Tibial nerve (tissue), 4 donors: ENCODE measurements at regions not wholly inside any gene's neighbourhood (a gene's known extent, or its start where the extent isn't known, plus 50 kb on each side); places are given as distances from the start of the nearest gene placed in this dataset.
"Not testable (repeated sequence)": the region's sequence is repeated elsewhere in the genome, so short reads cannot be mapped to it uniquely, and the experiment has no call there.

Experiments used
- DNase-seq, 2 donors: peaks; one replicate each; pipeline ENCODE4 v3.0.0-alpha.2; 2019; ENCODE audit warnings: low spot score in 2 of 2
- H3K27ac ChIP-seq, 4 donors: fragments of 200-600 bp; sonication (generic) in 3 of 4; one replicate each; pipeline ENCODE4 v1.5.1; 2017 to 2019; ENCODE audit warnings: mild to moderate bottlenecking in 1 of 4
- H3K27me3 ChIP-seq, 2 donors: fragments of 200-600 bp; sonication (generic) in 1 of 2; one replicate each; pipeline versions ENCODE4 v1.5.1 to v1.6.0; 2017 to 2019
- H3K36me3 ChIP-seq, 3 donors: fragments of 200-600 bp; sonication (generic); one replicate each; pipeline ENCODE4 v1.5.1; 2018 to 2019
- H3K4me1 ChIP-seq, 4 donors: fragments of 200-600 bp; sonication (generic) in 3 of 4; one replicate each; pipeline ENCODE4 v1.5.1; 2017 to 2019
- H3K4me3 ChIP-seq, 4 donors: fragments of 200-600 bp; sonication (generic) in 3 of 4; one replicate each; pipeline ENCODE4 v1.5.1; 2017 to 2019; ENCODE audit warnings: mild to moderate bottlenecking in 1 of 4, moderate library complexity in 1 of 4
- H3K9me3 ChIP-seq, 4 donors: fragments of 200-600 bp; sonication (generic) in 3 of 4; one replicate each; pipeline ENCODE4 v1.5.1; 2017 to 2019
- EP300 ChIP-seq, 2 donors: sonication (generic); formaldehyde crosslinking; IDR thresholded peaks; one replicate each; pipeline ENCODE4 v1.6.1; 2017; ENCODE audit warnings: antibody characterized with exemption in 2 of 2, mild to moderate bottlenecking in 1 of 2
- POLR2A ChIP-seq, 2 donors: fragments of 450-650 bp; IDR thresholded peaks; one replicate each; pipeline ENCODE4 v1.6.1; 2017; ENCODE audit warnings: antibody characterized with exemption in 2 of 2, mild to moderate bottlenecking in 2 of 2, moderate library complexity in 2 of 2
- WGBS, 2 donors: methylation state at CpG; one replicate each; pipeline ENCODE4 v1.1.5; 2018; 5-methylcytosine and 5-hydroxymethylcytosine counted together
- TF ChIP-seq, protein P1 (sequence below), 5 experiments: fragments of 200-600 bp in 3 of 5; fragments of 450-650 bp in 2 of 5; sonication (generic) in 3 of 5; IDR thresholded peaks; one replicate each; pipeline ENCODE4 v1.5.1; 2016 to 2019; ENCODE audit warnings: antibody characterized with exemption in 5 of 5, mild to moderate bottlenecking in 3 of 5, moderate library complexity in 2 of 5

DNA sequence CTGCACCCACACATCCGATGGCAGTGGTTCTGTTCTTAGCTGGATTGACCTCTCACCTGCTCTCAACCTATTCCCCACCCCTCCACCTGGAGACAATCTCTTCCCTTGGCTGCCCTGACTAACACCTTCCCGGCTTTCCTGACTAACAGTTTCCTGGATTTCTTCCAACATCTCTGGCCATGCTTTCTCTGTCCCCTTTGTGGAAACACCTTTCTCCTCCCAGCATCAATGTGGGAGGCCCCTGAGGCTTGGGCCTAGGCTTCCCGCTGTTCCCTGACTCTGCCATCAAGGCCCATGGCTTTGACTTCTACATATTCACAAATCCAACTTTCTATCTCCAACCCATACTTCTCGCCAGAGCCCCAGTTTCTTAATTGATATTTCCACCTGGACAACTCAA, 142.8 kb upstream of the ATP2B2 start:
- Histone ChIP-seq H3K4me3 (no peak overlapping the region), H3K9me3 (peaks cover 0 to 14% (median 0%) of the 10 kb centered on the region in 4 donors), H3K4me1 (no peaks in the 10 kb centered on the region), H3K27ac (no peak overlapping the region), H3K36me3 (no peaks in the 10 kb centered on the region), H3K27me3 (no peaks in the 10 kb centered on the region)
- TF ChIP-seq POLR2A (IDR thresholded peaks at IDR 0.05) (no peak), EP300 (IDR thresholded peaks at IDR 0.05) (no peak)
- TF ChIP-seq, protein P1, sequence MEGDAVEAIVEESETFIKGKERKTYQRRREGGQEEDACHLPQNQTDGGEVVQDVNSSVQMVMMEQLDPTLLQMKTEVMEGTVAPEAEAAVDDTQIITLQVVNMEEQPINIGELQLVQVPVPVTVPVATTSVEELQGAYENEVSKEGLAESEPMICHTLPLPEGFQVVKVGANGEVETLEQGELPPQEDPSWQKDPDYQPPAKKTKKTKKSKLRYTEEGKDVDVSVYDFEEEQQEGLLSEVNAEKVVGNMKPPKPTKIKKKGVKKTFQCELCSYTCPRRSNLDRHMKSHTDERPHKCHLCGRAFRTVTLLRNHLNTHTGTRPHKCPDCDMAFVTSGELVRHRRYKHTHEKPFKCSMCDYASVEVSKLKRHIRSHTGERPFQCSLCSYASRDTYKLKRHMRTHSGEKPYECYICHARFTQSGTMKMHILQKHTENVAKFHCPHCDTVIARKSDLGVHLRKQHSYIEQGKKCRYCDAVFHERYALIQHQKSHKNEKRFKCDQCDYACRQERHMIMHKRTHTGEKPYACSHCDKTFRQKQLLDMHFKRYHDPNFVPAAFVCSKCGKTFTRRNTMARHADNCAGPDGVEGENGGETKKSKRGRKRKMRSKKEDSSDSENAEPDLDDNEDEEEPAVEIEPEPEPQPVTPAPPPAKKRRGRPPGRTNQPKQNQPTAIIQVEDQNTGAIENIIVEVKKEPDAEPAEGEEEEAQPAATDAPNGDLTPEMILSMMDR (IDR thresholded peaks at IDR 0.05), result no peak
- DNase-seq, result no peak
- WGBS, 2 donors, result 63 to 85% methylated on average over 4 of the region's 4 CpGs

DNA sequence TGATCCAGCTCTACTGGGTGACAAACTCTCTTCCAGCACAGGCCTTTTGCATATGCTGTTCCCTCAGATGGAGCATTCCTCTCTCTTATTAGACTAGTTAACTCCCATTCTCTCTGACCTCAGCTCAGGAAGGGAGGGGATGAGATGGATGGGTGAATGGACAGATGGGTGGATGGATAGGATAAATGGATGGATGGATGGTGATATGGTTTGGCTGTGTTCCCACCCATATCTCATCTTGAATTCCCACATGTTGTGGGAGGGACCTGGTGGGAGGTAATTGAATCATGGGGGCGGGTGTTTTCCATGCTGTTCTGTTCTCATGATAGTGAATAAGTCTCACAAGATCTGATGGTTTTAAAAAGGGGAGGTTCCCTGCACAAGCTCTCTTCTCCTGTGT, 144.1 kb upstream of the ATP2B2 start:
- not testable (repeated sequence) for H3K4me3 ChIP-seq, H3K27me3 ChIP-seq, H3K4me1 ChIP-seq, DNase-seq, H3K27ac ChIP-seq, H3K36me3 ChIP-seq
- WGBS, 2 donors, result 0 to 68% methylated on average over 1 of the region's 1 CpG
- peaks cover 0 to 14% (median 0%) of the 10 kb centered on the region in 4 donors for H3K9me3 ChIP-seq

DNA sequence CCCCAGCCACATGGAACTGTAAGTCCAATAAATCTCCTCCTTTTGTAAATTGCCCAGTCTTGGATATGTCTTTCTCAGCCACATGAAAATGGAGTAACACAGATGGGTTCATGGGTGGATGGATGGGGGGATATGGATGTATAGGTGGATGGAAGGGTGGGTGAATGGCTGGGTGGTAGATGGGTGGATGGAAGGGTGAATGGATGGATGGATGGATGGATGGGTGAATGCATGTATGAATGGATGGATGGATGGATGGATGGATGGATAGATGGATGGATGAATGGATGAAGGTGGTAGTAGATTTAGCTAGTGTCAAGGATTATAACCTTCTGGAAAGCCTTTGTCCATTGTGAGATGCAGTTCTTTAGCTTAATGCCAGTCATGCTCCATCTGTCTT, 146.1 kb upstream of the ATP2B2 start:
- peaks cover 0 to 14% (median 0%) of the 10 kb centered on the region in 4 donors for H3K9me3 ChIP-seq
- H3K4me1 ChIP-seq, result no peaks in the 10 kb centered on the region
- no peak overlapping the region for H3K27ac ChIP-seq
- no peaks in the 10 kb centered on the region for H3K27me3 ChIP-seq
- no peak overlapping the region for H3K4me3 ChIP-seq
- TF ChIP-seq EP300 (IDR thresholded peaks at IDR 0.05) (no peak), POLR2A (IDR thresholded peaks at IDR 0.05) (no peak)
- TF ChIP-seq, protein P1 (IDR thresholded peaks at IDR 0.05), result no peak
- DNase-seq, result no peak
- H3K36me3 ChIP-seq, result no peaks in the 10 kb centered on the region

DNA sequence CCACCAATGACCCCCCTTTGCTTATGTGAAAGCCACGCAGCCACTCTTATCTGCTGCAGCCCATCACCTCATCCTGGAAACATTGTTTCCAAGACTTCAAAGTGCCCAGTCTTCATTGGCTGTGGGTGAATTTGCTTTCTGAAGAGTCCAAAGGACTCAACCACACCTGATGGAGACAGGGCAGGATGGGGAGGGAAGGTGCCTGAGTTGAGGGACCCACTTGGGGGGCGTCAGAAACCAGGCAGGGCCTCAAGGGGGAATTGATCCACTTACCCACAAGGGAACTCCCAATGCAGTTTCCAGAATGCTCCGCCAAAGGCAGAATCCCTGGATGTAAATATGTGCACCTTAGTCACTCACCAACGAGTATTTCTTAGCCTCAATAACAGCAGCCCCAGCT, 147.9 kb upstream of the ATP2B2 start:
- H3K9me3 ChIP-seq, result peaks cover 0 to 14% (median 0%) of the 10 kb centered on the region in 4 donors
- no peak overlapping the region for H3K27ac ChIP-seq
- 74 to 78% methylated on average over 4 of the region's 4 CpGs for WGBS, 2 donors
- TF ChIP-seq, protein P1 (IDR thresholded peaks at IDR 0.05), result no peak
- TF ChIP-seq POLR2A (IDR thresholded peaks at IDR 0.05) (no peak), EP300 (IDR thresholded peaks at IDR 0.05) (no peak)
- no peak overlapping the region for H3K4me3 ChIP-seq
- H3K4me1 ChIP-seq, result no peaks in the 10 kb centered on the region
- no peaks in the 10 kb centered on the region for H3K27me3 ChIP-seq
- no peaks in the 10 kb centered on the region for H3K36me3 ChIP-seq
- DNase-seq, result no peak

DNA sequence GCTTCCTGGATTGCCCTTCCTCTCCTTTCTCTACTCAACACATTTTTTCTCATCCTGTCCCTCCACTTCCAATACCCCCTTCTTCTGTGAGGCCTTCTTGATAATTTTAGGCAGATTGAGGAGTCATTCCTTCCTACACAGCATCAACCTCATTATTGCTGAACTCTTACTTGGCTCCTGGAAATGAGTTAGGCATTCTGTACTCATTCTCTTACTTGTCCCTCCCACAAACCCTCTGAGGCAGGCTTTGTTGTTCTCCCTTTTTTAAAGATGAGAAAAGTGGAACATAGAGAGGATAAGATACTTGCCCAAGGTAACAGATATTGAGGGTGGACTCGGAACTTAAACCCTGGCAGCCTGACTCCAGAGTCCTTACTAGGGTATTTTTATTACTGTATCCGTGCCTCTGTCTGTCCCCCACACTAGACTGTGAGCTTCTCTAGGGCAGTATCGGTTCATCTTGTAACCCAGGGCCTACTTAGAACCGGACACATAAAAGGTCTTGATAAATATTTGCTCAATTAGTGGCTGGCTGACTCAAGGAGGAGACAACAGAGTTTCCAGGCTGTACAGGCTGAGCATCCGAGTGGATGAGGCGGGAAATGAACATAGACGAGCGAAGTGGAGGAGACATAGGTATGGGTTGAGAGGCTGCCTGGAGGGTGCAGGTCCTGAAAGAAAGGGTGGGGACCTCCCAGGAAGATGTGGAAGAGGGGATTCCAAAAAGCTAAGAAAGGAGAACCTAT, 148.7 kb upstream of the ATP2B2 start:
- WGBS, 2 donors, result 79 to 83% methylated on average over 8 of the region's 8 CpGs
- Histone ChIP-seq H3K36me3 (no peaks in the 10 kb centered on the region), H3K4me1 (no peaks in the 10 kb centered on the region), H3K27me3 (no peaks in the 10 kb centered on the region), H3K9me3 (peaks cover 0 to 14% (median 0%) of the 10 kb centered on the region in 4 donors), H3K4me3 (no peak overlapping the region), H3K27ac (no peak overlapping the region)
- TF ChIP-seq EP300 (IDR thresholded peaks at IDR 0.05) (no peak), POLR2A (IDR thresholded peaks at IDR 0.05) (no peak)
- TF ChIP-seq, protein P1 (IDR thresholded peaks at IDR 0.05), result no peak
- DNase-seq, result no peak
